IPS-11a (cell line): ENCODE measurements at regions not wholly inside any gene's neighbourhood (a gene's known extent, or its start where the extent isn't known, plus 50 kb on each side); places are given as distances from the start of the nearest gene placed in this dataset.
"Not testable (repeated sequence)": the region's sequence is repeated elsewhere in the genome, so short reads cannot be mapped to it uniquely, and the experiment has no call there.

Source experiments
- H3K4me3 ChIP-seq: one replicate; pipeline ENCODE4 v1.5.1; 2013; ENCODE audit warnings: low read depth, low read length, control low read depth

DNA sequence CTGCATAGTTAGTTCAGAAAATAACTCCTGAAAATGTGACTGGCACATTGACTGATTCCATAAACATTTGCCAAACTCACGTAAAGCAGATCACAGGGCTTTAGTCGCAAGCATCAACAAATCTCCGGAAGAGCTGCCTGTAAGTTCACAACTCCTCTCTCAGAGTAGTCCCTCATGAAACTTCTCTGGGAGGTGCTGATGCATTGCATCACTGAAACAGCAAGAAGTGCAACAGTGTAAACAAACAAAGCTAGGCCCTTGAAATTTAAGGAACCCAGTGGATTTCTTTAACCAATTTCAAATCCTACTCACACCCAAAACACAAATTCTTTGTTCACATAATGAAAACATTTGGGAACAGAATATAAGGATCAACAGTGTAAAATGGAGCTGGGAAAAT is 1691.7 kb upstream of the FLRT2 start:
- H3K4me3 ChIP-seq, result no peak overlapping the region

GRCh38 chr14:83842547-83842946 is 1687.4 kb upstream of the FLRT2 start:
- H3K4me3 ChIP-seq, result no peak overlapping the region

- no peak overlapping the region for H3K4me3 ChIP-seq
These were observed 1682.8 kb upstream of the FLRT2 start for GRCh38 chr14:83847102-83847501.

GRCh38 chr14:83850092-83850491 is 1679.9 kb upstream of the FLRT2 start:
- H3K4me3 ChIP-seq, result no peak overlapping the region

DNA sequence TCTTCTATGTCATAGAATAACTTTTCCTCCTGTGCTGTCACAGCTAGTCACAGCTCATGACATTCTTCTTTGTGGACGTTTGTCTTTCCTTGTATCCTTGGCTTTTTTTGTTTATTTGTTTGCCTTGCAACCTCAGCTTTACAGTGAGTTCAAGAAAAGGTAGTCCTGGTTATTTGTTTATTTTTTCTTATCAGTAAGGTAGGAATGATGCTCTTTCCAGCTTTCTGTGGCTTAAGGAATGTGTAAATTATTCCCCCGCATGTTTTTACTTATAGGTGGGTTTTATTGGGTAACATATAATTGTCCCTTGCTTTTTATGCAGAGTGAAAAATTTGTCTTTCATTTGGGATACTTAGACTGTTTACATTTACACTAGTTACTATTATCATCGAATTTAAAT is 1673.6 kb upstream of the FLRT2 start:
- no peak overlapping the region for H3K4me3 ChIP-seq

DNA sequence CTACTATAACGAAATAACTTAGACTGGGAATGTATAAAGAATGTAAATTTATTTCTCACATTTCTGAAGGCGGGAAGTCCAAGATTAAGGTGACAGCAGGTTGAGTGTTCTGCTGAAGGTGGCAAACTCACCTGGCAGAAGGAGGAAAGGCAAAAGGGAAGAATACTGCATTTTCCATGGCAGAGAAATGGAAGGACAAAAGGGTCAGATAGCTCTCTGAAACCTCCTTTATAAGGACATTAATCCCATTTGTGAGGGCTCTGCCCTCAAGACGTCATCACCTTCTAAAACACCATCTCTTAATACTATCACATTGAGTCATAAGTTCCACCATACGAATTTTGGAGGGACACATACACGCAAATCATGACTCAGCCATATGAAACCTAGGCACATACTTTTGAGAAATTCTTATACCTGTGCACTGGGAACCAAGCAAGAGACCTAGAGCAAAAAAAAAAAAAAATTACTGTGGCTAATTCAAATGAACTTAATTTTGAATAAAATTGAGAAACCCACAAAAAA is 1669.3 kb upstream of the FLRT2 start:
- H3K4me3 ChIP-seq, result no peak overlapping the region

- H3K4me3 ChIP-seq, result no peak overlapping the region
These were observed 1666.7 kb upstream of the FLRT2 start for GRCh38 chr14:83863042-83863774.

- no peak overlapping the region for H3K4me3 ChIP-seq
These were observed 1665.8 kb upstream of the FLRT2 start for GRCh38 chr14:83864106-83864505.

- no peak overlapping the region for H3K4me3 ChIP-seq
These were observed 1662.2 kb upstream of the FLRT2 start for GRCh38 chr14:83867566-83868225.

DNA sequence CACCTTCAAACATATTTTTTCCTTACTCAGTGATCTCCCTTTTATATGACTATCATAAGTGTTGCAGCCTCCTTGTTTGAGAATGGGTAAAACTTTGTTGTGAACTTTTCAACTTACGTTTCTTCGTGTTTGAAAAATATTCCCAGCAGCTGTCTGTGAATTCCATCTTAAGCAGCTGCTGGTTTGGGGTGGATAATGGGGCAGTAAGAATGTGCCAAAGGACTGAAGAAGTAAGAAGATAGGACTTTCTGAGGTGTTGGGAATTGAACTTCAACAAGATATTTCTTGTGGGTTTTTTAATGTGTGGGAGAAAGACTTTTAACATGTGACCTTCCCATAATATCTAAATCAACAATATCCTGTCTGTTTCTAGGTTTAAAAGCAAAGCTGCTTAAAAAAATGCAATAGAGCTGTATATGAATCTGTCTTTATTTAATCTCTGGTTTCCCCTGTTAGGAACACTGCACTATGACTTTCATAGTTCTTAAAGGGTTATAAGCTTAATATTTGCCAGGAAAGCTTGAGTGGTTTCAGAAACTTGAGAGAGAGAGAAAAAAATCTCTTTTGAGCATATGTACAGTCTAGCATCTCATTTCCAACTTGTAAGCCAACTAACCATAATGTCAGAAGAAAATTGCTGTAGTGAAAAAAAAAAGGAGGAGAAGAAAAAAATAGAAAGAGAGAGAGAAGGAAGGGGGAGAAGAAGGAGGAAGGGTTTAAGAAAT is 1659.2 kb upstream of the FLRT2 start:
- H3K4me3 ChIP-seq, result no peak overlapping the region

- H3K4me3 ChIP-seq, result no peak overlapping the region
These were observed 1656.3 kb upstream of the FLRT2 start for GRCh38 chr14:83873669-83874068.

GRCh38 chr14:83874662-83875061 is 1655.3 kb upstream of the FLRT2 start:
- H3K4me3 ChIP-seq, result no peak overlapping the region

DNA sequence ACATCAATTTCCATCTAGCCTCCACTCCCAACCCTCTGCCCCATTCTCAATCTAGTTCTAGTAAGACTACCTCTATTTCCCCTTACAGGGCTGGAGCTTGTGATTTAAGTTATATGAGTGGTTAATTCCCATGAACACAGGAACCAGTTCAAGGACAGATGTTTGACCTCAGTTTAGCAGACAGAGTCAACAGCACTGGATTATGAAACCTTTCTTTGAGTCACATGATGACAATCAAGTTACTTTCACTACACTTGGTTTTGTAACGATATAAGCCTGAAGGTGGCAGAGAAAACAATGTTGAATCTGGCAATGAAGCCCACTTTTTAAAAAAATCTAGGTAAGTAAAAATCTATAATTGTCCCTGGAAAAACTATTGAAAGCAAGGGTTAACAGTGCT is 1646.2 kb upstream of the FLRT2 start:
- H3K4me3 ChIP-seq, result no peak overlapping the region

GRCh38 chr14:83885837-83886293 is 1644.1 kb upstream of the FLRT2 start:
- no peak overlapping the region for H3K4me3 ChIP-seq

DNA sequence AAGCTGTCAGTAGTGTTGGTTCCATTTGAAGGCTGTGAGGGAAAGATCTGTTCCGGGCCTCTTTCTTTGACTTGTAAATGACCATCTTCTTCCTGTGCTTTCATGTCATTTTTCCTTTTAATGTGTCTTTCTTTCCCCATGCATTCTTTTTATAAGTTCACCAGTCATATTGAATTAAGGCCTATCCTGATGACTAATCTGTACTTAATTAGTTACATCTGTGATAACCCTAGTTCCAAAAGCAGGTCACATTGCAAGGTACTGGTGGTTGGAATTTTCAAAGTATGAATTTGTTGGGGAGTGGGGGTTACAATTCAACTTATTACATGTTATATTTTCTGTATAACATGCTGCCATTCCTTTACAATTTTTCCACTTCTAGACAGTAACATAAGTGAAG is 1642.1 kb upstream of the FLRT2 start:
- H3K4me3 ChIP-seq, result no peak overlapping the region

GRCh38 chr14:83893447-83893846 is 1636.5 kb upstream of the FLRT2 start:
- H3K4me3 ChIP-seq, result no peak overlapping the region

DNA sequence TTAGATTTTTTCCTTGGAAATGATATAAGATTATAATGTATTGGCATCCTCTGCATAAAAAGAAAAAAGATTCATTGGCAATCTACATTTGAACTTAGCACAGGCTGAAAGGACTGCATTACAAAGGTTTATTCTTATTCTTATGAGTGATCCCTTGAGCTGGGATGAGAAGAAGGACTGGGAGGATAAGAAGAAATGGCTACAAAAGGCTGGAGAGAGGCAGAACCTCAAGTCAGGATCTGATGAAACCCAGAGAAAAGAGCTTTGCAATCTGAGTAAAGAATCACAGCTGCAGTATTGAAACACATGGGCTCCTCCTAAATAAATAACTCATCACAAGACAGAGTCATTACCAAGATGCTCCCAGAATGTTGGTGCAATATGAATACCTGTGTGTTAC is 1635.4 kb upstream of the FLRT2 start:
- no peak overlapping the region for H3K4me3 ChIP-seq

DNA sequence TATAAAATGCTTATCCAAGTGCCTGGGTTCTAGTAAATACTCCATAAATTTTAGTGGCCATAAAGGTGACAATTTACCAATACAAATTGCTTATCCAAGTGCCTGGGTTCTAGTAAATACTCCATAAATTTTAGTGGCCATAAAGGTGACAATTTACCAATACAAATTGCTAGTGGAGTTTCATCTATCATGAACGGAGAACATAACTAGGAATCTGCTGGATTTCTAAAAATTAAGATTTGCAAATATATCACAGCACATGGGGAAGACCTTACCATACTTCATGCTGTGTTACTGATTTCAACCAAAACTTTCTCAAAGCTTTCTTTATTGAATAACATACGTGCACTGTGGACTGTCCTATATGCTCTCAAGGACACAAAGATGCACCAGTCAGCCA is 1631.4 kb upstream of the FLRT2 start:
- H3K4me3 ChIP-seq, result not testable (repeated sequence)

GRCh38 chr14:83899706-83900105 is 1630.2 kb upstream of the FLRT2 start:
- no peak overlapping the region for H3K4me3 ChIP-seq

- H3K4me3 ChIP-seq, result no peak overlapping the region
These were observed 1624.8 kb upstream of the FLRT2 start for GRCh38 chr14:83905157-83905556.

GRCh38 chr14:83908419-83908818 is 1621.5 kb upstream of the FLRT2 start:
- H3K4me3 ChIP-seq, result no peak overlapping the region

DNA sequence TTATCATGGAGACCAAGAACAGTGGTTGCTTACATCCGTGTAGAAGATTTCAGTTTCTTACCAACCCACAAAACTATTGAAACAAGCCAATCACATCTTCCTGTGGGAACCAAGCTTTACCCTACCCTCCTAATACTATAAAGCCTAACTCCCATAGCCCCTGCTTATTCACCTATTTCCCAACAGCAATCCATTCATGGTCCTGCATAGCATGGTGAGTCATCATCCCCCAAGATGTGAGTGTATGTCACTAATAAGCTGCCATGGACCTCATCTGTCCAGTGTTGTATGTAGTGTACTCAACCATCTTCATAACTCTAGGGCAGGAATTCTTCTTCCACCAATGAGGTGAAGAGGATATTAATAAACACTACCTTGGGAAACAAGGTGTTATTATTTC is 1620.4 kb upstream of the FLRT2 start:
- H3K4me3 ChIP-seq, result no peak overlapping the region
